Adrenal gland (tissue), 5 donors: ENCODE measurements at regions not wholly inside any gene's neighbourhood (a gene's known extent, or its start where the extent isn't known, plus 50 kb on each side); places are given as distances from the start of the nearest gene placed in this dataset.

ENCODE experiments used
- CTCF ChIP-seq, 6 experiments: fragments of 450-650 bp in 4 of 6; fragments of 200-600 bp in 2 of 6; sonication (generic) in 1 of 6; IDR thresholded peaks; 1 replicate in 5 of 6; 2 replicates in 1 of 6; pipeline versions ENCODE4 v1.5.1 to v1.8.0; 2016 to 2021; ENCODE audit warnings: antibody characterized with exemption in 6 of 6, mild to moderate bottlenecking in 2 of 6, moderate library complexity in 1 of 6
- POLR2A ChIP-seq, 2 donors: fragments of 450-650 bp; IDR thresholded peaks; one replicate each; pipeline ENCODE4 v1.6.1; 2017; ENCODE audit warnings: antibody characterized with exemption in 2 of 2, mild to moderate bottlenecking in 2 of 2, moderate library complexity in 1 of 2
- donor health status: DM: no; HTN: no; CAD: no.

- TF ChIP-seq CTCF (IDR thresholded peaks at IDR 0.05) (no peak), POLR2A (IDR thresholded peaks at IDR 0.05) (no peak)
Measured at GRCh38 chr11:11192541-11192940, 160.5 kb downstream of the CSNK2A3 start.
